ENCODE measurements at regions not wholly inside any gene's neighbourhood (a gene's known extent, or its start where the extent isn't known, plus 50 kb on each side); places are given as distances from the start of the nearest gene placed in this dataset.
"Not testable (repeated sequence)": the region's sequence is repeated elsewhere in the genome, so short reads cannot be mapped to it uniquely, and the experiment has no call there.

DNA sequence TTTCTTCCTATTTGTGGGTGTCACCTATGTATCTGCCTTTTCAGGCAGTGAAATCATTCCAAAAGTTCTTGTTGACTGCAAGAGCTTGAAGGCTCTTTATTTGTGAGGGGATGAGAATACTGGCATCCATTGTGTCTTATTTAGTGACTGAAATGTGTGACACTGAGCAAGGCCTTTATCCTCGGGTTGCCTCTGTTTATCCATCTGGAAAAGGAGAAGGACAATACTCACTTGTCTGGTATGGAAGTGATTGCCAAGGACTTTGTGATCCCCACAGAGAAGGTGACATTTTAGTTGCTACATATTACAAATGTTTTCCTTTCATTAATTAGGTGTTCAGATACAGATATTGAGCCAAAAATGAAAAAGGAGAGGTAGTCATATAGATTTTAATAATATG, 80.2 kb downstream of the ARRDC3 start:
- DNase-seq = no peak
- no peaks in the 10 kb centered on the region for H3K27me3 ChIP-seq (ENCODE audit: control insufficient read depth, insufficient read depth, low read length)
- peaks cover 2% of the 10 kb centered on the region for H3K4me1 ChIP-seq (ENCODE audit: control insufficient read depth, insufficient read depth, low read length)
- no peaks in the 10 kb centered on the region for H3K36me3 ChIP-seq (ENCODE audit: control insufficient read depth, insufficient read depth, low read length)
- WGBS (ENCODE audit: insufficient coverage) = no CpG with 5 or more reads among the region's 1 CpG
- no peak overlapping the region for H3K4me3 ChIP-seq (ENCODE audit: low read length)
- H3K27ac ChIP-seq (ENCODE audit: low read length) = no peak overlapping the region
- no peaks in the 10 kb centered on the region for H3K9me3 ChIP-seq (replicated peaks; ENCODE audit: control insufficient read depth, low read depth, low read length)

GRCh38 chr5:91302305-91302704, 80.8 kb downstream of the ARRDC3 start:
- Histone ChIP-seq H3K4me3 (ENCODE audit: low read length) (no peak overlapping the region), H3K4me1 (ENCODE audit: control insufficient read depth, insufficient read depth, low read length) (peaks cover 2% of the 10 kb centered on the region), H3K27me3 (ENCODE audit: control insufficient read depth, insufficient read depth, low read length) (no peaks in the 10 kb centered on the region), H3K36me3 (ENCODE audit: control insufficient read depth, insufficient read depth, low read length) (no peaks in the 10 kb centered on the region), H3K27ac (ENCODE audit: low read length) (no peak overlapping the region), H3K9me3 (replicated peaks; ENCODE audit: control insufficient read depth, low read depth, low read length) (no peaks in the 10 kb centered on the region)
- DNase-seq = no peak
- WGBS (ENCODE audit: insufficient coverage) = 77% methylated on average over 3 of the region's 4 CpGs

DNA sequence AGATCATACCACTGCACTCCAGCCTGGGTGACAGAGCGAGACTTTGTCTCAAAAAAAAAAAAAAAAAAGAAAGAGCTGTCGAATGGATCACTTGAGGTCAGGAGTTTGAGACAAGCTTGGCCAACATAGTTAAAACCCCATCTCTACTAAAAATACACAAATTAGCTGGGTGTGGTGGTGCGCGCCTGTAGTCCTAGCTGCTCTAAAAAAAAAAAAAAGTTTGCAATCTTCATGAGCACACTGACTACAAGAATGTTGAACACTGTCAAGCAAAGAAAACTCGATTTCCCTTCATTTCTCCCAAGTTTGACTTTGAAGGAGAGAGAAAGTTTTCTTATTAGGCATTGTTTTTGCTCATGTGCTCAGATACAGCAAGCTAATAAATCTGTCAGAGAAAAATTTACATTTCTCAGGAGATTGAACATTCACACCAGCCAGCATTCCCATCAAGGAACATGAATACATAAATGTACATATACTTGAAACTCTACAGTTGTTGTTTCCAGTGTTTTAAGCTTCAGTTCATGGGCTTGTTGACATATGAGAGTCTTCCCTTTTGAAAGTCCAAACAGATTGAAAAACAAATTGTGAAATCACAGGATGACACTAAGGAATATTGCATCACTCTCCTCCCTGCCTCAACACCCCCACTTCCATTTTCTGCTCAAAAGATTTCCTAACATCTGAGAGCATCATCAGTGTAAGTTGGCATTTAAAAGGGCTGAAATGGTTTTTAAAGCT, 81.8 kb downstream of the ARRDC3 start:
- Histone ChIP-seq H3K27ac (ENCODE audit: low read length) (no peak overlapping the region), H3K27me3 (ENCODE audit: control insufficient read depth, insufficient read depth, low read length) (no peaks in the 10 kb centered on the region), H3K36me3 (ENCODE audit: control insufficient read depth, insufficient read depth, low read length) (no peaks in the 10 kb centered on the region), H3K4me1 (ENCODE audit: control insufficient read depth, insufficient read depth, low read length) (peaks cover 3% of the 10 kb centered on the region), H3K4me3 (ENCODE audit: low read length) (no peak overlapping the region), H3K9me3 (replicated peaks; ENCODE audit: control insufficient read depth, low read depth, low read length) (no peaks in the 10 kb centered on the region)
- DNase-seq = peak; percentile 66
- no CpG with 5 or more reads among the region's 5 CpGs for WGBS (ENCODE audit: insufficient coverage)

DNA sequence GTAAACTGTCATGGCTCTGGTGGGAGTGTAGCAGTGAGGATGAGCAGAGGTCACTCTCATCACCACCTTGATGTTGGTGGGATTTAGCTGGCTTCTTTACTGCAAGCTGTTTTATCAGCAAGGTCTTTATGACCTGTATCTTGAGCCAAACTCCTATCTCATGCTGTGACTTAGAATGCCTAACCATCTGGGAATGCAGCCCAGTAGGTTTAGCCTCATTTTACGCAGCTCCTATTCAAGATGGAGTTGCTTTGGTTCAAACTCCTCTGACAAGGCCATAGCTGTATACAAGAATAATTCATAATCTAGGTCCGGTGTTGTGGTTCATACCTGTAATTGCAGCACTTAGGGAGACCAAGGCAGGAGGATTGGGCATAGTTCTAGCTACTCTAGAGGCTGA, 85.1 kb downstream of the ARRDC3 start:
- no peaks in the 10 kb centered on the region for H3K27me3 ChIP-seq (ENCODE audit: control insufficient read depth, insufficient read depth, low read length)
- no peaks in the 10 kb centered on the region for H3K36me3 ChIP-seq (ENCODE audit: control insufficient read depth, insufficient read depth, low read length)
- H3K4me3 ChIP-seq (ENCODE audit: low read length) = no peak overlapping the region
- 100% methylated on average over 1 of the region's 2 CpGs for WGBS (ENCODE audit: insufficient coverage)
- no peak overlapping the region for H3K27ac ChIP-seq (ENCODE audit: low read length)
- peaks cover 3% of the 10 kb centered on the region for H3K4me1 ChIP-seq (ENCODE audit: control insufficient read depth, insufficient read depth, low read length)
- DNase-seq = no peak
- no peaks in the 10 kb centered on the region for H3K9me3 ChIP-seq (replicated peaks; ENCODE audit: control insufficient read depth, low read depth, low read length)

DNA sequence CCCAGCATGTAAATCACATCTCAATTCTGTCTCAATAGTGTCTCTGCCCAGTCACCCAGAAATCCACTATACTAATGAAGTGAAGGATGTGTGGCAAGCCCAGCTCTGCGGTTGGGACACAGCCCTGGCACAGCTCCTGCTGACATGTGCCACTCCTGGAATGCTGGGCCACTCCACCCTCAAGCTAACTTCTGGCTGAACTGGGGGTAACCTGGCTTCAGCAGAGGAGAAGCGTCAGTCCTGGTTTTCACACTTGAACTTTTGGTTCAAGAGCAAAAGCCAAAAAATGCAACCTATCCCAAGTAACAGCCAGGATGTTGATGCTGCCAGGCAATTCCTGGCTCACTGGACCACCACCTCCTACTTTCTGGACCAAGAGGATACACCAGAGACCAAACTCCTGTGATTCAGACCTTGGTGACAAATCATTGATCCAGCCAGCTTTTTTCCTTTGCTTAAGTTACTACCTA, 86.4 kb downstream of the ARRDC3 start:
- 33% methylated on average over 1 of the region's 2 CpGs for WGBS (ENCODE audit: insufficient coverage)
- H3K4me3 ChIP-seq (ENCODE audit: low read length) = no peak overlapping the region
- no peaks in the 10 kb centered on the region for H3K36me3 ChIP-seq (ENCODE audit: control insufficient read depth, insufficient read depth, low read length)
- peak; percentile 53 for DNase-seq
- peaks cover 3% of the 10 kb centered on the region for H3K4me1 ChIP-seq (ENCODE audit: control insufficient read depth, insufficient read depth, low read length)
- H3K9me3 ChIP-seq (replicated peaks; ENCODE audit: control insufficient read depth, low read depth, low read length) = no peaks in the 10 kb centered on the region
- peak overlapping the region; percentile 29 for H3K27ac ChIP-seq (ENCODE audit: low read length)
- H3K27me3 ChIP-seq (ENCODE audit: control insufficient read depth, insufficient read depth, low read length) = no peaks in the 10 kb centered on the region

DNA sequence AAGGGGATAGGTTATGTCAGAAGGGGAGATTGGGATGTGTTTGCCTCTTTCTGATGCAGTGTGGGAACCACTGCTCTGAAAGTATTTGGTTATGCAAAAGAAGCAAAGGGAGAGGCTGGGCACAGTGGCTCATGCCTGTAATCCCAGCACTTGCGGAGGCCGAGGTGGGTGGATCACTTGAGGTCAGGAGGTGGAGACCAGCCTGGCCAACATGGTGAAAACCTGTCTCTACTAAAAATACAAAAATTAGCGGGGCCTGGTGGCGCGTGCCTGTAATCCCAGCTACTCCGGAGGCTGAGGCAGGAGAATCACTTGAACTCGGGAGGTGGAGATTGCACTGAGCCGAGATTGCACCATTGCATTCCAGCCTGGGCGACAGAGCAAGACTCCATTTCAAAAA, 87.0 kb downstream of the ARRDC3 start:
- not testable (repeated sequence) for H3K36me3 ChIP-seq (ENCODE audit: control insufficient read depth, insufficient read depth, low read length); H3K4me1 ChIP-seq (ENCODE audit: control insufficient read depth, insufficient read depth, low read length); DNase-seq; H3K4me3 ChIP-seq (ENCODE audit: low read length); H3K27me3 ChIP-seq (ENCODE audit: control insufficient read depth, insufficient read depth, low read length); H3K9me3 ChIP-seq (replicated peaks; ENCODE audit: control insufficient read depth, low read depth, low read length); H3K27ac ChIP-seq (ENCODE audit: low read length)
- 89% methylated on average over 5 of the region's 9 CpGs for WGBS (ENCODE audit: insufficient coverage)

DNA sequence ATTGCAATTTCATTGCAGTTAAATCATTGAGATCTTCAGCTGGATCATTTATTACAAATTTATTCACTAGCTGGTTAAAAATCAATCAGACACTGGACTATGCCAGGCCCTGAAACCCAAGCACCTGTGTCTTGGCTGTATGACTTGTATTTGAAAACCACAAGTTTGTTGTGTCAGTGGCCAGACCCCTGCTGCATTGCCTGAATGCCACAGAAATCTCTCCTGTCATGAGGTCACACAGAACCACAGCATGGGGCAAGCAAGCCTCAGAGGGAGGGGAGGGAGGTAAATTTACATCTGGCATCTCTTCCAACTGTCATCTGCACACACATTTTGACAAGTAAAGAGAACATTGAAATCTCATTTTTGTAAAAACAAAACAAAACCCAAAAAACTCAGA, 90.0 kb downstream of the ARRDC3 start:
- Histone ChIP-seq H3K27ac (ENCODE audit: low read length) (no peak overlapping the region), H3K4me1 (ENCODE audit: control insufficient read depth, insufficient read depth, low read length) (peaks cover 8% of the 10 kb centered on the region), H3K36me3 (ENCODE audit: control insufficient read depth, insufficient read depth, low read length) (no peaks in the 10 kb centered on the region), H3K4me3 (ENCODE audit: low read length) (no peak overlapping the region), H3K27me3 (ENCODE audit: control insufficient read depth, insufficient read depth, low read length) (no peaks in the 10 kb centered on the region), H3K9me3 (replicated peaks; ENCODE audit: control insufficient read depth, low read depth, low read length) (no peaks in the 10 kb centered on the region)
- DNase-seq = no peak

GRCh38 chr5:91291628-91292569, 91.2 kb downstream of the ARRDC3 start:
- H3K4me3 ChIP-seq (ENCODE audit: low read length) = no peak overlapping the region
- H3K4me1 ChIP-seq (ENCODE audit: control insufficient read depth, insufficient read depth, low read length) = peaks cover 8% of the 10 kb centered on the region
- no peaks in the 10 kb centered on the region for H3K36me3 ChIP-seq (ENCODE audit: control insufficient read depth, insufficient read depth, low read length)
- no peak overlapping the region for H3K27ac ChIP-seq (ENCODE audit: low read length)
- no peaks in the 10 kb centered on the region for H3K9me3 ChIP-seq (replicated peaks; ENCODE audit: control insufficient read depth, low read depth, low read length)
- WGBS (ENCODE audit: insufficient coverage) = 20% methylated on average over 1 of the region's 4 CpGs
- H3K27me3 ChIP-seq (ENCODE audit: control insufficient read depth, insufficient read depth, low read length) = no peaks in the 10 kb centered on the region
- DNase-seq = no peak

GRCh38 chr5:91288118-91288916, 94.8 kb downstream of the ARRDC3 start:
- WGBS (ENCODE audit: insufficient coverage) = 31% methylated on average over 2 of the region's 3 CpGs
- H3K4me3 ChIP-seq (ENCODE audit: low read length) = no peak overlapping the region
- DNase-seq = peak; percentile 97

GRCh38 chr5:91285062-91285461, 98.1 kb downstream of the ARRDC3 start:
- H3K27ac ChIP-seq (ENCODE audit: low read length); DNase-seq; H3K4me1 ChIP-seq (ENCODE audit: control insufficient read depth, insufficient read depth, low read length); H3K9me3 ChIP-seq (replicated peaks; ENCODE audit: control insufficient read depth, low read depth, low read length); H3K27me3 ChIP-seq (ENCODE audit: control insufficient read depth, insufficient read depth, low read length); H3K4me3 ChIP-seq (ENCODE audit: low read length); H3K36me3 ChIP-seq (ENCODE audit: control insufficient read depth, insufficient read depth, low read length): not testable (repeated sequence)
- WGBS (ENCODE audit: insufficient coverage) = no CpG with 5 or more reads among the region's 4 CpGs

More at GRCh38 chr5:91288118-91288916, 94.8 kb downstream of the ARRDC3 start:
- Histone ChIP-seq H3K4me1 (ENCODE audit: control insufficient read depth, insufficient read depth, low read length) (peaks cover 5% of the 10 kb centered on the region), H3K36me3 (ENCODE audit: control insufficient read depth, insufficient read depth, low read length) (no peaks in the 10 kb centered on the region), H3K9me3 (replicated peaks; ENCODE audit: control insufficient read depth, low read depth, low read length) (no peaks in the 10 kb centered on the region), H3K27ac (ENCODE audit: low read length) (peak overlapping the region; percentile 86), H3K27me3 (ENCODE audit: control insufficient read depth, insufficient read depth, low read length) (no peaks in the 10 kb centered on the region)

Measured in muscle of leg (tissue), 3 donors.